Stomach (tissue), 4 donors: ENCODE measurements at regions not wholly inside any gene's neighbourhood (a gene's known extent, or its start where the extent isn't known, plus 50 kb on each side); places are given as distances from the start of the nearest gene placed in this dataset.

ENCODE experiments used
- CTCF ChIP-seq, 7 experiments: fragments of 450-650 bp in 4 of 7; fragments of 200-600 bp in 3 of 7; sonication (generic) in 3 of 7; IDR thresholded peaks; one replicate each; pipeline ENCODE4 v1.5.1; 2016 to 2019; ENCODE audit warnings: antibody characterized with exemption in 7 of 7, control low read depth in 2 of 7, mild to moderate bottlenecking in 1 of 7
- EP300 ChIP-seq: sonication (generic); formaldehyde crosslinking; IDR thresholded peaks from one replicate; pipeline ENCODE4 v1.6.1; 2017; ENCODE audit warnings: antibody characterized with exemption
- POLR2A ChIP-seq, 4 donors: fragments of 450-650 bp; IDR thresholded peaks; one replicate each; pipeline ENCODE4 v1.6.1; 2016; ENCODE audit warnings: antibody characterized with exemption in 4 of 4, control low read depth in 2 of 4, mild to moderate bottlenecking in 1 of 4, moderate library complexity in 1 of 4
- POLR2AphosphoS5 ChIP-seq, 3 donors: sonication (generic); formaldehyde crosslinking; IDR thresholded peaks; one replicate each; pipeline ENCODE4 v1.6.1; 2016; ENCODE audit warnings: antibody characterized with exemption in 3 of 3

- TF ChIP-seq POLR2AphosphoS5 (IDR thresholded peaks at IDR 0.05) (no peak), CTCF (IDR thresholded peaks at IDR 0.05) (no peak), POLR2A (IDR thresholded peaks at IDR 0.05) (no peak), EP300 (no peak)
Measured at GRCh38 chr9:86604741-86605140, 250.5 kb upstream of the TUT7 start.
